Right renal cortex interstitium (tissue), 3 donors: ENCODE measurements at regions not wholly inside any gene's neighbourhood (a gene's known extent, or its start where the extent isn't known, plus 50 kb on each side); places are given as distances from the start of the nearest gene placed in this dataset.
"Not testable (repeated sequence)": the region's sequence is repeated elsewhere in the genome, so short reads cannot be mapped to it uniquely, and the experiment has no call there.

Experiments
- DNase-seq, 3 donors: peaks; one replicate each; pipeline ENCODE4 v3.0.0-alpha.2; 2013; ENCODE audit warnings: low read depth in 3 of 3, low spot score in 2 of 3

- DNase-seq: no peak
Observed at GRCh38 chr21:18705971-18706370, 302.4 kb upstream of the TMPRSS15 start.

- DNase-seq: no peak
Observed at GRCh38 chr21:18711662-18712061, 308.1 kb upstream of the TMPRSS15 start.

- no peak for DNase-seq
Observed at GRCh38 chr21:18715606-18716005, 312.0 kb upstream of the TMPRSS15 start.

- no peak for DNase-seq
Observed at GRCh38 chr21:18716578-18717138, 313.1 kb upstream of the TMPRSS15 start.

GRCh38 chr21:18722193-18722592 lies 318.6 kb upstream of the TMPRSS15 start:
- no peak for DNase-seq

- DNase-seq: no peak
Observed at GRCh38 chr21:18723171-18723570, 319.6 kb upstream of the TMPRSS15 start.

GRCh38 chr21:18725653-18726052 lies 322.1 kb upstream of the TMPRSS15 start:
- DNase-seq: no peak

GRCh38 chr21:18741954-18742353 lies 338.4 kb upstream of the TMPRSS15 start:
- DNase-seq: no peak

GRCh38 chr21:18743531-18743930 lies 339.9 kb upstream of the TMPRSS15 start:
- DNase-seq: no peak

- DNase-seq: no peak
Observed at GRCh38 chr21:18744840-18745239, 341.3 kb upstream of the TMPRSS15 start.

- not testable (repeated sequence) for DNase-seq
Observed at GRCh38 chr21:18752894-18753293, 349.3 kb upstream of the TMPRSS15 start.

GRCh38 chr21:18756272-18756671 lies 352.7 kb upstream of the TMPRSS15 start:
- DNase-seq: not testable (repeated sequence)

- DNase-seq: no peak
Observed at GRCh38 chr21:18759267-18759666, 355.7 kb upstream of the TMPRSS15 start.

GRCh38 chr21:18759751-18760161 lies 356.2 kb upstream of the TMPRSS15 start:
- no peak for DNase-seq

GRCh38 chr21:18760247-18760646 lies 356.7 kb upstream of the TMPRSS15 start:
- DNase-seq: no peak

- DNase-seq: no peak
Observed at GRCh38 chr21:18764720-18765119, 361.1 kb upstream of the TMPRSS15 start.

GRCh38 chr21:18769599-18769998 lies 366.0 kb upstream of the TMPRSS15 start:
- DNase-seq: no peak

- no peak for DNase-seq
Observed at GRCh38 chr21:18771845-18772380, 368.3 kb upstream of the TMPRSS15 start.

- no peak for DNase-seq
Observed at GRCh38 chr21:18772404-18772803, 368.8 kb upstream of the TMPRSS15 start.

GRCh38 chr21:18772897-18773296 lies 369.3 kb upstream of the TMPRSS15 start:
- DNase-seq: no peak

GRCh38 chr21:18776936-18777335 lies 373.4 kb upstream of the TMPRSS15 start:
- no peak for DNase-seq

GRCh38 chr21:18782721-18783120 lies 379.1 kb upstream of the TMPRSS15 start:
- no peak for DNase-seq

GRCh38 chr21:18801468-18801867 lies 397.9 kb upstream of the TMPRSS15 start:
- DNase-seq: no peak
